Keratinocyte (primary cell): ENCODE measurements at regions not wholly inside any gene's neighbourhood (a gene's known extent, or its start where the extent isn't known, plus 50 kb on each side); places are given as distances from the start of the nearest gene placed in this dataset.

ENCODE experiments used
- DNase-seq: peaks from one replicate; pipeline ENCODE4 v3.0.0-alpha.2; 2011; ENCODE audit warnings: low read depth, missing footprints, low spot score
- FAIRE-seq: peaks from 2 replicates; lab custom pipeline; 2011; peaks lifted over from hg19 to GRCh38; lab: Jason Lieb, UNC
- H2AFZ ChIP-seq: 2 replicates; pipeline ENCODE4 v1.6.0; 2012; ENCODE audit warnings: low read length, control low read depth, inconsistent platforms; ENCODE audit not compliant: control insufficient read depth
- H3K27ac ChIP-seq: 2 replicates; pipeline ENCODE4 v1.5.1; 2011; ENCODE audit warnings: low read length; ENCODE audit not compliant: control insufficient read depth, insufficient read depth
- H3K27me3 ChIP-seq: 3 replicates; pipeline ENCODE4 v1.6.0; 2011; ENCODE audit warnings: low read length; ENCODE audit not compliant: control insufficient read depth, insufficient read depth; ENCODE audit errors: extremely low read depth
- H3K36me3 ChIP-seq, 2 experiments: 2 replicates in 1 of 2; 3 replicates in 1 of 2; pipeline ENCODE4 v1.5.1; 2011; ENCODE audit warnings: low read length in 2 of 2, mild to moderate bottlenecking in 1 of 2; ENCODE audit not compliant: control insufficient read depth in 2 of 2, insufficient read depth in 2 of 2; ENCODE audit errors: extremely low read depth in 1 of 2
- H3K4me1 ChIP-seq: 3 replicates; pipeline ENCODE4 v1.5.1; 2011; ENCODE audit warnings: low read length; ENCODE audit not compliant: control insufficient read depth, insufficient read depth; ENCODE audit errors: extremely low read depth
- H3K4me2 ChIP-seq: 3 replicates; pipeline ENCODE4 v1.6.0; 2011; ENCODE audit warnings: low read depth, low read length; ENCODE audit not compliant: control insufficient read depth, insufficient read depth; ENCODE audit errors: extremely low read depth
- H3K4me3 ChIP-seq, 3 experiments: fragments of 200-600 bp in 1 of 3; sonication (generic) in 1 of 3; 2 replicates in 2 of 3; 3 replicates in 1 of 3; pipeline ENCODE4 v1.5.1; 2011 to 2016; ENCODE audit warnings: low read length in 3 of 3, mild to moderate bottlenecking in 3 of 3, control low read depth in 2 of 3, inconsistent platforms in 1 of 3, low read depth in 1 of 3, mixed read lengths in 1 of 3, mixed run types in 1 of 3, moderate library complexity in 1 of 3; ENCODE audit not compliant: control insufficient read depth in 2 of 3, insufficient read depth in 2 of 3; ENCODE audit errors: extremely low read depth in 1 of 3
- H3K79me2 ChIP-seq: 2 replicates; pipeline ENCODE4 v1.6.0; 2012; ENCODE audit warnings: low read length; ENCODE audit not compliant: control insufficient read depth, insufficient read depth
- H3K9ac ChIP-seq: 3 replicates; pipeline ENCODE4 v1.6.0; 2011; ENCODE audit warnings: low read length; ENCODE audit not compliant: control insufficient read depth, insufficient read depth; ENCODE audit errors: extremely low read depth
- H3K9me1 ChIP-seq: 3 replicates; pipeline ENCODE4 v1.6.0; 2011; ENCODE audit warnings: low read length; ENCODE audit not compliant: control insufficient read depth, insufficient read depth; ENCODE audit errors: extremely low read depth
- H3K9me3 ChIP-seq: 2 replicates; pipeline ENCODE4 v1.5.1; 2012; ENCODE audit warnings: low read depth, low read length; ENCODE audit not compliant: control insufficient read depth
- H4K20me1 ChIP-seq: 3 replicates; pipeline ENCODE4 v1.6.0; 2011; ENCODE audit warnings: low read length; ENCODE audit not compliant: control insufficient read depth, insufficient read depth; ENCODE audit errors: extremely low read depth
- CTCF ChIP-seq, 3 experiments: IDR thresholded peaks in 1 of 3; conservative IDR thresholded peaks in 1 of 3; optimal IDR thresholded peaks in 1 of 3; 2 replicates in 2 of 3; 3 replicates in 1 of 3; pipeline versions ENCODE3 to v1.5.1; 2011; ENCODE audit warnings: low read length in 3 of 3, mild to moderate bottlenecking in 3 of 3, moderate library complexity in 2 of 3, control low read depth in 1 of 3, inconsistent platforms in 1 of 3; ENCODE audit not compliant: insufficient read depth in 2 of 3; ENCODE audit errors: extremely low read depth in 1 of 3
- EZH2 ChIP-seq: IDR thresholded peaks from one replicate; pipeline ENCODE4 v1.6.1; 2012; ENCODE audit warnings: inconsistent platforms, mild to moderate bottlenecking, low read length, moderate library complexity
- dilution Hi-C: fragments of 300-500 bp; cut with MboI; formaldehyde crosslinking; loops from one replicate; pipeline ENCODE4 v1.7.0; 2020; ENCODE audit warnings: low sequenced_read_pairs; ENCODE audit not compliant: extremely low pct_ligation_motif_present

- no peak overlapping the region for H3K27ac ChIP-seq
- H3K9me1 ChIP-seq: no peaks in the 10 kb centered on the region
- DNase-seq: no peak
- dilution Hi-C loops: no loop called here
- H3K4me3 ChIP-seq: no peak overlapping the region
- no peaks in the 10 kb centered on the region for H3K4me1 ChIP-seq
- TF ChIP-seq EZH2: no peak
- no peak for TF ChIP-seq CTCF (optimal IDR thresholded peaks at IDR 0.05 in 1 of 3, IDR thresholded peaks at IDR 0.05 in 1 of 3, conservative IDR thresholded peaks at IDR 0.05 in 1 of 3; ENCODE audit: extremely low read depth in 1 of 3, insufficient read depth in 2 of 3, low read length in 3 of 3)
- no peak overlapping the region for H2AFZ ChIP-seq
- no peaks in the 10 kb centered on the region for H4K20me1 ChIP-seq
- no peaks in the 10 kb centered on the region for H3K27me3 ChIP-seq
- no peak overlapping the region for H3K9ac ChIP-seq
- no peak overlapping the region for H3K4me2 ChIP-seq
- no peaks in the 10 kb centered on the region for H3K79me2 ChIP-seq
- no peaks in the 10 kb centered on the region for H3K9me3 ChIP-seq
- FAIRE-seq: no peak
- no peaks in the 10 kb centered on the region for H3K36me3 ChIP-seq
These were observed 514.9 kb upstream of the GOT2 start for GRCh38 chr16:59249011-59249410.

DNA sequence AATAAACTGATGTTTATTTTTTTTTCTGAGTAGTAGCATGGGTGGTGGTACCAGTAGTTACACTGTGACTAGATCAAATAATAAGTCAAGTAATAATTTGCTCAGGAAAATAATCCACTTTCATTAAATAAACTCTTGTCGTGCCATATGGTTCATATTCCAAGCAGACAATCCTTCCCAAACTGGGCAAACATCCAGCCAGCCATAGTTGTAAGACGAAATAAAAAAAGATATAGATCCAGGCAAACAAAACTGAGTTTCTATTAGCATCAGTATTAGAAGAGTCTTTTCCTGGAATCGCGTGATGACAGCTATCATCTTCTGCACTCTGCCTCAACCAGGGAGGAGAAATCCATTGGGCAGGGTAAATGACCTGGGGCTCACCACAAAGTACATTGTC, 508.4 kb upstream of the GOT2 start:
- Histone ChIP-seq H3K4me3 (no peak overlapping the region), H3K9ac (no peak overlapping the region), H2AFZ (no peak overlapping the region), H3K9me1 (no peaks in the 10 kb centered on the region), H3K36me3 (no peaks in the 10 kb centered on the region), H3K79me2 (no peaks in the 10 kb centered on the region), H3K27ac (no peak overlapping the region), H3K9me3 (no peaks in the 10 kb centered on the region), H3K4me2 (no peak overlapping the region), H4K20me1 (no peaks in the 10 kb centered on the region), H3K27me3 (no peaks in the 10 kb centered on the region), H3K4me1 (no peaks in the 10 kb centered on the region)
- TF ChIP-seq CTCF (optimal IDR thresholded peaks at IDR 0.05 in 1 of 3, IDR thresholded peaks at IDR 0.05 in 1 of 3, conservative IDR thresholded peaks at IDR 0.05 in 1 of 3; ENCODE audit: extremely low read depth in 1 of 3, insufficient read depth in 2 of 3, low read length in 3 of 3) (no peak), EZH2 (no peak)
- FAIRE-seq (no peak), DNase-seq (no peak)
- dilution Hi-C loops: no loop called here
